GM21367 (cell line): ENCODE measurements at regions not wholly inside any gene's neighbourhood (a gene's known extent, or its start where the extent isn't known, plus 50 kb on each side); places are given as distances from the start of the nearest gene placed in this dataset.

Experiments used
- ATAC-seq: cut with Tn5 transposase; IDR thresholded peaks from one replicate; pipeline ENCODE4 v1.9.1; 2021; ENCODE audit not compliant: unreplicated experiment

GRCh38 chr13:44019651-44020050 is 139.9 kb downstream of the LACC1 start:
- no peak for ATAC-seq

- no peak for ATAC-seq
These were observed 141.7 kb downstream of the LACC1 start for GRCh38 chr13:44021422-44021821.

- ATAC-seq = no peak
These were observed 142.5 kb downstream of the LACC1 start for GRCh38 chr13:44022196-44022595.

GRCh38 chr13:44024167-44024845 is 144.6 kb downstream of the LACC1 start:
- ATAC-seq = no peak

GRCh38 chr13:44024846-44025195 is 145.1 kb downstream of the LACC1 start:
- no peak for ATAC-seq

GRCh38 chr13:44026194-44026593 is 146.5 kb downstream of the LACC1 start:
- ATAC-seq = no peak

GRCh38 chr13:44028734-44029133 is 149.0 kb downstream of the LACC1 start:
- no peak for ATAC-seq

GRCh38 chr13:44030615-44031014 is 150.9 kb downstream of the LACC1 start:
- no peak for ATAC-seq

- no peak for ATAC-seq
These were observed 151.9 kb downstream of the LACC1 start for GRCh38 chr13:44031555-44031954.

- no peak for ATAC-seq
These were observed 153.1 kb downstream of the LACC1 start for GRCh38 chr13:44032802-44033201.

- no peak for ATAC-seq
These were observed 155.7 kb downstream of the LACC1 start for GRCh38 chr13:44035400-44035799.

- no peak for ATAC-seq
These were observed 160.5 kb downstream of the LACC1 start for GRCh38 chr13:44040070-44040817.

- no peak for ATAC-seq
These were observed 161.1 kb downstream of the LACC1 start for GRCh38 chr13:44040818-44041100.

GRCh38 chr13:44044547-44045179 is 165.0 kb downstream of the LACC1 start:
- ATAC-seq = no peak

GRCh38 chr13:44045180-44045562 is 165.5 kb downstream of the LACC1 start:
- ATAC-seq = no peak

GRCh38 chr13:44046428-44046827 is 166.7 kb downstream of the LACC1 start:
- no peak for ATAC-seq

GRCh38 chr13:44048326-44048725 is 168.6 kb downstream of the LACC1 start:
- ATAC-seq = no peak

GRCh38 chr13:44049081-44049945 is 169.6 kb downstream of the LACC1 start:
- no peak for ATAC-seq

- no peak for ATAC-seq
These were observed 170.9 kb downstream of the LACC1 start for GRCh38 chr13:44050450-44051063.

- ATAC-seq = no peak
These were observed 171.7 kb downstream of the LACC1 start for GRCh38 chr13:44051405-44051804.
